Hindlimb muscle (tissue), 1 donor: ENCODE measurements at regions not wholly inside any gene's neighbourhood (a gene's known extent, or its start where the extent isn't known, plus 50 kb on each side); places are given as distances from the start of the nearest gene placed in this dataset.
"Not testable (repeated sequence)": the region's sequence is repeated elsewhere in the genome, so short reads cannot be mapped to it uniquely, and the experiment has no call there.

Source experiments
- DNase-seq: peaks from one replicate; pipeline ENCODE4 v3.0.0-alpha.2; 2013

- no peak for DNase-seq
These were observed 326.3 kb downstream of the OSTF1 start for GRCh38 chr9:75414371-75415160.

GRCh38 chr9:75417471-75417870, 329.2 kb downstream of the OSTF1 start:
- no peak for DNase-seq

- DNase-seq, result no peak
These were observed 330.2 kb downstream of the OSTF1 start for GRCh38 chr9:75418518-75418917.

- no peak for DNase-seq
These were observed 334.7 kb downstream of the OSTF1 start for GRCh38 chr9:75422944-75423522.

GRCh38 chr9:75429531-75430475, 341.5 kb downstream of the OSTF1 start:
- DNase-seq, result no peak

- no peak for DNase-seq
These were observed 343.1 kb downstream of the OSTF1 start for GRCh38 chr9:75431375-75431774.

- DNase-seq, result no peak
These were observed 344.1 kb downstream of the OSTF1 start for GRCh38 chr9:75432386-75432785.

GRCh38 chr9:75432888-75433287, 344.6 kb downstream of the OSTF1 start:
- no peak for DNase-seq

- DNase-seq, result no peak
These were observed 350.4 kb downstream of the OSTF1 start for GRCh38 chr9:75438716-75439115.

- DNase-seq, result no peak
These were observed 352.6 kb downstream of the OSTF1 start for GRCh38 chr9:75440914-75441313.

GRCh38 chr9:75445144-75445543, 356.8 kb downstream of the OSTF1 start:
- no peak for DNase-seq

- DNase-seq, result no peak
These were observed 359.0 kb downstream of the OSTF1 start for GRCh38 chr9:75447281-75447680.

GRCh38 chr9:75448281-75448680, 360.0 kb downstream of the OSTF1 start:
- DNase-seq, result no peak

GRCh38 chr9:75448955-75449354, 360.6 kb downstream of the OSTF1 start:
- no peak for DNase-seq

GRCh38 chr9:75451045-75451444, 362.7 kb downstream of the OSTF1 start:
- DNase-seq, result no peak

GRCh38 chr9:75451505-75451904, 363.2 kb downstream of the OSTF1 start:
- DNase-seq, result no peak

- DNase-seq, result no peak
These were observed 364.2 kb downstream of the OSTF1 start for GRCh38 chr9:75452512-75452911.

GRCh38 chr9:75454043-75454442, 365.7 kb downstream of the OSTF1 start:
- no peak for DNase-seq

GRCh38 chr9:75454891-75455290, 366.6 kb downstream of the OSTF1 start:
- no peak for DNase-seq

GRCh38 chr9:75455444-75455921, 367.2 kb downstream of the OSTF1 start:
- DNase-seq, result no peak

- no peak for DNase-seq
These were observed 368.4 kb downstream of the OSTF1 start for GRCh38 chr9:75456698-75457097.

- no peak for DNase-seq
These were observed 369.2 kb downstream of the OSTF1 start for GRCh38 chr9:75457474-75458011.

GRCh38 chr9:75459311-75459710, 371.0 kb downstream of the OSTF1 start:
- DNase-seq, result not testable (repeated sequence)
